ENCODE measurements at regions not wholly inside any gene's neighbourhood (a gene's known extent, or its start where the extent isn't known, plus 50 kb on each side); places are given as distances from the start of the nearest gene placed in this dataset.

- H3K27me3 Mint-ChIP-seq, result no peaks in the 10 kb centered on the region
- Histone ChIP-seq H3K4me1 (ENCODE audit: control insufficient read depth, insufficient read depth, low read length, poor library complexity, severe bottlenecking) (no peaks in the 10 kb centered on the region), H3K27ac (ENCODE audit: insufficient read depth, low read length, poor library complexity, severe bottlenecking) (no peak overlapping the region), H3K27me3 (ENCODE audit: control insufficient read depth, insufficient read depth, low read length) (no peaks in the 10 kb centered on the region), H3K4me3 (ENCODE audit: low read depth, low read length) (no peak overlapping the region), H3K9me3 (ENCODE audit: control insufficient read depth in 2 of 2, low read length in 2 of 2) (no peaks in the 10 kb centered on the region), H3K36me3 (ENCODE audit: control insufficient read depth, insufficient read depth, low read length) (no peaks in the 10 kb centered on the region)
- no peaks in the 10 kb centered on the region for H3K4me1 Mint-ChIP-seq
- no peaks in the 10 kb centered on the region for H3K36me3 Mint-ChIP-seq
- no peak overlapping the region for H3K27ac Mint-ChIP-seq
- ATAC-seq (ENCODE audit: low read depth in 2 of 2), result no peak
- DNase-seq, result no peak
- no peak overlapping the region for H3K4me3 Mint-ChIP-seq
- H3K9me3 Mint-ChIP-seq, result peaks cover 0 to 10% (median 5%) of the 10 kb centered on the region in 7 donors
Observed at GRCh38 chr16:59179446-59180082, 445.4 kb upstream of the GOT2 start.

GRCh38 chr16:59173408-59173831 lies 439.3 kb upstream of the GOT2 start:
- DNase-seq (no peak), ATAC-seq (ENCODE audit: low read depth in 2 of 2) (no peak)
- Histone ChIP-seq H3K27ac (ENCODE audit: insufficient read depth, low read length, poor library complexity, severe bottlenecking) (no peak overlapping the region), H3K27me3 (ENCODE audit: control insufficient read depth, insufficient read depth, low read length) (no peaks in the 10 kb centered on the region), H3K4me1 (ENCODE audit: control insufficient read depth, insufficient read depth, low read length, poor library complexity, severe bottlenecking) (no peaks in the 10 kb centered on the region), H3K9me3 (ENCODE audit: control insufficient read depth in 2 of 2, low read length in 2 of 2) (no peaks in the 10 kb centered on the region), H3K36me3 (ENCODE audit: control insufficient read depth, insufficient read depth, low read length) (no peaks in the 10 kb centered on the region), H3K4me3 (ENCODE audit: low read depth, low read length) (no peak overlapping the region)
- Mint-ChIP-seq H3K36me3 (no peaks in the 10 kb centered on the region), H3K27me3 (no peaks in the 10 kb centered on the region), H3K4me1 (peaks cover 0 to 4% (median 0%) of the 10 kb centered on the region in 4 donors), H3K4me3 (no peak overlapping the region), H3K9me3 (peaks cover 0 to 8% (median 5%) of the 10 kb centered on the region in 7 donors), H3K27ac (no peak overlapping the region)

- Mint-ChIP-seq H3K9me3 (peaks cover 0 to 7% (median 2%) of the 10 kb centered on the region in 7 donors), H3K27me3 (no peaks in the 10 kb centered on the region), H3K4me3 (no peak overlapping the region), H3K36me3 (no peaks in the 10 kb centered on the region), H3K4me1 (peaks cover 0 to 4% (median 0%) of the 10 kb centered on the region in 4 donors), H3K27ac (no peak overlapping the region)
- H3K4me3 ChIP-seq (ENCODE audit: low read depth, low read length), result no peak overlapping the region
- H3K9me3 ChIP-seq (ENCODE audit: control insufficient read depth in 2 of 2, low read length in 2 of 2), result no peaks in the 10 kb centered on the region
- H3K27me3 ChIP-seq (ENCODE audit: control insufficient read depth, insufficient read depth, low read length), result no peaks in the 10 kb centered on the region
- H3K36me3 ChIP-seq (ENCODE audit: control insufficient read depth, insufficient read depth, low read length), result no peaks in the 10 kb centered on the region
- no peaks in the 10 kb centered on the region for H3K4me1 ChIP-seq (ENCODE audit: control insufficient read depth, insufficient read depth, low read length, poor library complexity, severe bottlenecking)
- DNase-seq, result no peak
- no peak for ATAC-seq (ENCODE audit: low read depth in 2 of 2)
- no peak overlapping the region for H3K27ac ChIP-seq (ENCODE audit: insufficient read depth, low read length, poor library complexity, severe bottlenecking)
Observed at GRCh38 chr16:59170099-59170712, 436.1 kb upstream of the GOT2 start.

GRCh38 chr16:59169168-59169567 lies 435.1 kb upstream of the GOT2 start:
- peaks cover 0 to 5% (median 2%) of the 10 kb centered on the region in 7 donors for H3K9me3 Mint-ChIP-seq
- Histone ChIP-seq H3K4me1 (ENCODE audit: control insufficient read depth, insufficient read depth, low read length, poor library complexity, severe bottlenecking) (no peaks in the 10 kb centered on the region), H3K4me3 (ENCODE audit: low read depth, low read length) (no peak overlapping the region), H3K36me3 (ENCODE audit: control insufficient read depth, insufficient read depth, low read length) (no peaks in the 10 kb centered on the region), H3K27me3 (ENCODE audit: control insufficient read depth, insufficient read depth, low read length) (no peaks in the 10 kb centered on the region), H3K27ac (ENCODE audit: insufficient read depth, low read length, poor library complexity, severe bottlenecking) (no peak overlapping the region), H3K9me3 (ENCODE audit: control insufficient read depth in 2 of 2, low read length in 2 of 2) (no peaks in the 10 kb centered on the region)
- no peaks in the 10 kb centered on the region for H3K27me3 Mint-ChIP-seq
- no peak overlapping the region for H3K4me3 Mint-ChIP-seq
- no peak for ATAC-seq (ENCODE audit: low read depth in 2 of 2)
- H3K36me3 Mint-ChIP-seq, result no peaks in the 10 kb centered on the region
- H3K27ac Mint-ChIP-seq, result no peak overlapping the region
- peaks cover 0 to 4% (median 0%) of the 10 kb centered on the region in 4 donors for H3K4me1 Mint-ChIP-seq
- DNase-seq, result no peak

- Mint-ChIP-seq H3K27me3 (no peaks in the 10 kb centered on the region), H3K36me3 (no peaks in the 10 kb centered on the region), H3K4me3 (no peak overlapping the region), H3K4me1 (peaks cover 0 to 4% (median 0%) of the 10 kb centered on the region in 4 donors), H3K9me3 (peaks cover 0 to 5% (median 2%) of the 10 kb centered on the region in 7 donors), H3K27ac (no peak overlapping the region)
- no peak overlapping the region for H3K27ac ChIP-seq (ENCODE audit: insufficient read depth, low read length, poor library complexity, severe bottlenecking)
- no peak overlapping the region for H3K4me3 ChIP-seq (ENCODE audit: low read depth, low read length)
- ATAC-seq (ENCODE audit: low read depth in 2 of 2), result no peak
- no peaks in the 10 kb centered on the region for H3K27me3 ChIP-seq (ENCODE audit: control insufficient read depth, insufficient read depth, low read length)
- H3K4me1 ChIP-seq (ENCODE audit: control insufficient read depth, insufficient read depth, low read length, poor library complexity, severe bottlenecking), result no peaks in the 10 kb centered on the region
- no peaks in the 10 kb centered on the region for H3K36me3 ChIP-seq (ENCODE audit: control insufficient read depth, insufficient read depth, low read length)
- no peak for DNase-seq
- H3K9me3 ChIP-seq (ENCODE audit: control insufficient read depth in 2 of 2, low read length in 2 of 2), result no peaks in the 10 kb centered on the region
Observed at GRCh38 chr16:59168461-59169114, 434.5 kb upstream of the GOT2 start.

- Mint-ChIP-seq H3K9me3 (peaks cover 0 to 5% (median 1%) of the 10 kb centered on the region in 7 donors), H3K27ac (no peak overlapping the region), H3K36me3 (no peaks in the 10 kb centered on the region), H3K4me3 (no peak overlapping the region), H3K27me3 (peaks cover 5% of the 10 kb centered on the region), H3K4me1 (no peaks in the 10 kb centered on the region)
- no peak overlapping the region for H3K4me3 ChIP-seq (ENCODE audit: low read depth, low read length)
- no peak for ATAC-seq (ENCODE audit: low read depth in 2 of 2)
- DNase-seq, result no peak
- H3K27me3 ChIP-seq (ENCODE audit: control insufficient read depth, insufficient read depth, low read length), result no peaks in the 10 kb centered on the region
- H3K27ac ChIP-seq (ENCODE audit: insufficient read depth, low read length, poor library complexity, severe bottlenecking), result no peak overlapping the region
- H3K4me1 ChIP-seq (ENCODE audit: control insufficient read depth, insufficient read depth, low read length, poor library complexity, severe bottlenecking), result no peaks in the 10 kb centered on the region
- H3K9me3 ChIP-seq (ENCODE audit: control insufficient read depth in 2 of 2, low read length in 2 of 2), result no peaks in the 10 kb centered on the region
- no peaks in the 10 kb centered on the region for H3K36me3 ChIP-seq (ENCODE audit: control insufficient read depth, insufficient read depth, low read length)
Observed at GRCh38 chr16:59164461-59164860, 430.3 kb upstream of the GOT2 start.

GRCh38 chr16:59163371-59164055 lies 429.4 kb upstream of the GOT2 start:
- Mint-ChIP-seq H3K4me3 (no peak overlapping the region), H3K27ac (no peak overlapping the region), H3K9me3 (peaks cover 0 to 7% (median under 1%) of the 10 kb centered on the region in 7 donors), H3K27me3 (peaks cover 5% of the 10 kb centered on the region), H3K36me3 (no peaks in the 10 kb centered on the region), H3K4me1 (no peaks in the 10 kb centered on the region)
- H3K4me1 ChIP-seq (ENCODE audit: control insufficient read depth, insufficient read depth, low read length, poor library complexity, severe bottlenecking), result no peaks in the 10 kb centered on the region
- H3K36me3 ChIP-seq (ENCODE audit: control insufficient read depth, insufficient read depth, low read length), result no peaks in the 10 kb centered on the region
- no peak for ATAC-seq (ENCODE audit: low read depth in 2 of 2)
- no peaks in the 10 kb centered on the region for H3K9me3 ChIP-seq (ENCODE audit: control insufficient read depth in 2 of 2, low read length in 2 of 2)
- H3K27ac ChIP-seq (ENCODE audit: insufficient read depth, low read length, poor library complexity, severe bottlenecking), result no peak overlapping the region
- H3K27me3 ChIP-seq (ENCODE audit: control insufficient read depth, insufficient read depth, low read length), result no peaks in the 10 kb centered on the region
- no peak overlapping the region for H3K4me3 ChIP-seq (ENCODE audit: low read depth, low read length)
- DNase-seq, result no peak

All from CD4-positive, CD25-positive, alpha-beta regulatory T cell (primary cell).